Renal cortex interstitium (tissue), 11 donors: ENCODE measurements at regions not wholly inside any gene's neighbourhood (a gene's known extent, or its start where the extent isn't known, plus 50 kb on each side); places are given as distances from the start of the nearest gene placed in this dataset.
A peak's percentile ranks its signal among the peaks of the same experiment; 100 is the strongest.

Experiments
- DNase-seq, 11 donors: peaks; one replicate each; pipeline ENCODE4 v3.0.0-alpha.2; 2013; ENCODE audit warnings: low read depth in 9 of 11, low spot score in 4 of 11; ENCODE audit errors: extremely low read depth in 1 of 11

- no peak for DNase-seq
These were observed 145.1 kb upstream of the FSTL4 start for GRCh38 chr5:133757396-133757945.

- no peak for DNase-seq
These were observed 144.4 kb upstream of the FSTL4 start for GRCh38 chr5:133756756-133757155.

- no peak for DNase-seq
These were observed 143.7 kb upstream of the FSTL4 start for GRCh38 chr5:133756036-133756435.

GRCh38 chr5:133754575-133755169 lies 142.3 kb upstream of the FSTL4 start:
- DNase-seq, result peak in 6 of 11 donors; percentile 8 to 25 (median 12)

- DNase-seq, result no peak
These were observed 141.5 kb upstream of the FSTL4 start for GRCh38 chr5:133753856-133754255.

GRCh38 chr5:133751846-133752245 lies 139.5 kb upstream of the FSTL4 start:
- no peak for DNase-seq

GRCh38 chr5:133751421-133751820 lies 139.1 kb upstream of the FSTL4 start:
- no peak for DNase-seq

- DNase-seq, result no peak
These were observed 138.5 kb upstream of the FSTL4 start for GRCh38 chr5:133750856-133751255.

GRCh38 chr5:133750356-133750755 lies 138.0 kb upstream of the FSTL4 start:
- DNase-seq, result no peak

- DNase-seq, result no peak
These were observed 137.1 kb upstream of the FSTL4 start for GRCh38 chr5:133749331-133749985.

GRCh38 chr5:133746834-133747233 lies 134.5 kb upstream of the FSTL4 start:
- no peak for DNase-seq

GRCh38 chr5:133744960-133745308 lies 132.6 kb upstream of the FSTL4 start:
- no peak for DNase-seq

- no peak for DNase-seq
These were observed 132.0 kb upstream of the FSTL4 start for GRCh38 chr5:133744051-133744959.

- peak in 1 of 11 donors; percentile 12 for DNase-seq
These were observed 130.2 kb upstream of the FSTL4 start for GRCh38 chr5:133742431-133742988.

GRCh38 chr5:133741818-133742355 lies 129.5 kb upstream of the FSTL4 start:
- DNase-seq, result no peak

GRCh38 chr5:133741396-133741795 lies 129.1 kb upstream of the FSTL4 start:
- no peak for DNase-seq

GRCh38 chr5:133739181-133739780 lies 126.9 kb upstream of the FSTL4 start:
- no peak for DNase-seq

- no peak for DNase-seq
These were observed 125.9 kb upstream of the FSTL4 start for GRCh38 chr5:133738271-133738670.

- no peak for DNase-seq
These were observed 124.2 kb upstream of the FSTL4 start for GRCh38 chr5:133736512-133736911.
